Effector memory CD8-positive, alpha-beta T cell (primary cell): ENCODE measurements at regions not wholly inside any gene's neighbourhood (a gene's known extent, or its start where the extent isn't known, plus 50 kb on each side); places are given as distances from the start of the nearest gene placed in this dataset.

Experiments used
- ATAC-seq: fragments of 150-1000 bp; cut with Tn5 transposase; replicated peaks from 2 replicates; pipeline ENCODE4 v1.10.0; 2021; ENCODE audit warnings: mild to moderate bottlenecking, moderate library complexity
- DNase-seq, 3 experiments: peaks; one replicate each; pipeline ENCODE4 v3.0.0; 2021
- H3K27ac Mint-ChIP-seq, 2 donors: one replicate each; pipeline ENCODE4 v1.8.0; 2022; ENCODE audit warnings: mild to moderate bottlenecking in 2 of 2, mixed read lengths in 2 of 2, moderate library complexity in 2 of 2
- H3K27me3 Mint-ChIP-seq, 2 donors: one replicate each; pipeline ENCODE4 v1.8.0; 2022; ENCODE audit warnings: mixed read lengths in 2 of 2
- H3K36me3 Mint-ChIP-seq: one replicate; pipeline ENCODE4 v1.8.0; 2022; ENCODE audit warnings: mild to moderate bottlenecking, moderate library complexity, mixed read lengths; ENCODE audit not compliant: insufficient read depth
- H3K4me1 Mint-ChIP-seq, 2 donors: one replicate each; pipeline ENCODE4 v1.8.0; 2022; ENCODE audit warnings: low read depth in 2 of 2, mixed read lengths in 2 of 2
- H3K4me3 Mint-ChIP-seq, 2 donors: one replicate each; pipeline ENCODE4 v1.8.0; 2022; ENCODE audit warnings: mild to moderate bottlenecking in 2 of 2, mixed read lengths in 2 of 2, moderate library complexity in 2 of 2
- H3K9me3 Mint-ChIP-seq, 2 donors: one replicate each; pipeline ENCODE4 v1.8.0; 2022; ENCODE audit warnings: mixed read lengths in 2 of 2

DNA sequence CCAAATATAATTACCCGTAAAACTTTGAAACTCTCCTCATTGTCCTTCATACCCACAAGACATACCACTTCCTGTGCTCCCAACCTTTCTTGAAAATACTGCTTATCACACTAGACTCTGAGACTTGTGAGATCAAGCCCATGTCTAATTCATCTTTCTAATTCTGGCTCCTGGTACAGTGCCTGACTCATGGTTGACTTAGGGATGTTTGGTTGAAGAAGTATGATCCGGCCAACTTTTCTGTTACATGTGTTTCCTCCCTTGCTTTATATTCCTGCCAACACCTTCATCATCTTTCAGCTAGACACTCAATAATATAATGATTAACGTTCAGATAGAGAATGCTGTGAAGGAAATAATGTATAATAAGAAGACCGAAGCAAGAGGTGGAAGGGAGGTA is 58.2 kb downstream of the MEX3B start:
- Mint-ChIP-seq H3K27ac (no peak overlapping the region), H3K4me3 (no peak overlapping the region), H3K9me3 (peaks cover 0 to 7% of the 10 kb centered on the region in 2 donors), H3K36me3 (no peaks in the 10 kb centered on the region), H3K4me1 (no peaks in the 10 kb centered on the region), H3K27me3 (peaks cover 0 to 17% of the 10 kb centered on the region in 2 donors)
- ATAC-seq (no peak), DNase-seq (no peak)

DNA sequence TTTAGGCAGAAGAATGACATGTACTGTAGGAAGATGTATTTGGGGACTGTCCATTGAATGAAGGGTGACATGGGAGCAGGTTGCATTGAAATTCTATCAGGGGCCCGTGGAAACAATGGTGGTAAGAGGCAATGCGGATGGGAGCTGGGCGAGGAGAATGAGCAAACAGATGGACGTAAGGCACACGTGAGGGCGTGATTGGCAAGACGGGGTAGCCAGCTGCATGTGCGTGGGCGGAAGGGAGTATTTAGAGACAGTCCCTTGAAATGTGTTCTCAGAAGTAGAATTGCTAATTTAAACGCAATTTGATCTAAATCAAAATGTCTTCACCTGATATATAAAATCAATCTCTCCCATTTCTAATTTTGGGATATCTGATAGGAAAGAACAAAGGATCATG is 62.3 kb downstream of the MEX3B start:
- DNase-seq: no peak
- peaks cover 3 to 7% of the 10 kb centered on the region in 2 donors for H3K9me3 Mint-ChIP-seq
- no peak for ATAC-seq
- H3K36me3 Mint-ChIP-seq: no peaks in the 10 kb centered on the region
- no peaks in the 10 kb centered on the region for H3K4me1 Mint-ChIP-seq
- peaks cover 0 to 27% of the 10 kb centered on the region in 2 donors for H3K27me3 Mint-ChIP-seq
- no peak overlapping the region for H3K27ac Mint-ChIP-seq
- H3K4me3 Mint-ChIP-seq: no peak overlapping the region

DNA sequence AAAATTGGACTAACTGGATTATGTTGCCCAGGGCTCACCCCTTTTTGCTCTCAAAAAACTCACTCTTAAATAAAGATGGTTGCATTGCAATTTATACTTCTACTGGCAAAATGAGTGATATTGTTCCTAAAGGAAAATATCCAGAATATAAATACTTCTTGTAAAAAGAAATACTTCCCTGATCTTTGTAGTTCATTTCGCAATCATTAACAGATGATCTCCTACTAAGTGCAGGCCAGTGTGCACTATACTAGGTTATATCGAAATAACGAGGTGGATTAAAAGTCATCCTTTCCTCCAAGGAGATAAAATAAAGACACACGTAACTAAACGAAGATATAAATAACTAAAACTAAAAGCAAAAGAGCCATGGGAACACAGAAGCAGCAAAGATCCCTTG is 63.0 kb downstream of the MEX3B start:
- H3K36me3 Mint-ChIP-seq: no peaks in the 10 kb centered on the region
- peaks cover 6 to 7% of the 10 kb centered on the region in 2 donors for H3K9me3 Mint-ChIP-seq
- ATAC-seq: no peak
- H3K4me1 Mint-ChIP-seq: no peaks in the 10 kb centered on the region
- no peak overlapping the region for H3K4me3 Mint-ChIP-seq
- no peak for DNase-seq
- peaks cover 0 to 21% of the 10 kb centered on the region in 2 donors for H3K27me3 Mint-ChIP-seq
- no peak overlapping the region for H3K27ac Mint-ChIP-seq

DNA sequence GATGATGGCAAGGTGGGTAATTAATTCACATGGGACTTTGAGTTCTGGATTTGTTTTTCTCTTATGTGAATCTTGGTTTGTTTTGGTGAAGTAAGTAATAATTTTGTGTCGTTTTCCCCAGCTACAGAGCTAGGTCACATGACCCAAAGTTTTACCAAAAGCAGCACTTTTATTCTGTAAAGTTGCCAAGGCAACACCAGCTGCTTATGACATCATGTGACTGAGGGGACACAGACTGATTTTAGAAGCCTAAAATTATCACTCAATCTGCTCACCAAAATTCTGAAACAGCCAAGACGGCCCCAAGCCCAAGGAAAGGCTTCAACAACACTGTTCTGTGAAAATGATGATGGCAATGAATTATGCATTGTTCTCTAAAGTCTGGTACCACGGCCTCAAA is 63.9 kb downstream of the MEX3B start:
- Mint-ChIP-seq H3K36me3 (no peaks in the 10 kb centered on the region), H3K4me1 (no peaks in the 10 kb centered on the region), H3K27ac (no peak overlapping the region), H3K4me3 (no peak overlapping the region), H3K9me3 (peaks cover 6 to 7% of the 10 kb centered on the region in 2 donors), H3K27me3 (peaks cover 0 to 15% of the 10 kb centered on the region in 2 donors)
- DNase-seq: no peak
- no peak for ATAC-seq

DNA sequence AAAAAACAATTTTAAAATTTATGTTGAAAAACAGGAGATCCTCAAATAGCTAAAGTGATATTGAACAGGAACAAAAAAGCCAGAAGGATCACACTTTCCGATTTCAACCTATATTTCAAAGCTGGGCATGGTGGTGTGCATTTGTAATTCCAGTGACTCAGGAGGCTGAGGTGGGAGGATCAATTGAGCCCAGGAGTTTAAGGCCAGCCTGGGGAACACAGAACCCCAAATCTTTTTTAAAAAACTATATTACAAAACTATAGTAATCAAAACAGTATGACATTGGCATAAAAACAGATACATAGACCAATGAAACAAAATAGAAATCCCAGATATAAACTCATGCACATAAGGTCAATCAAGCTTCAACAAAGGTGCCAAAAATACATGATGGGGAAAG is 68.4 kb downstream of the MEX3B start:
- H3K9me3 Mint-ChIP-seq: peaks cover 7 to 8% of the 10 kb centered on the region in 2 donors
- peaks cover 0 to 9% of the 10 kb centered on the region in 2 donors for H3K27me3 Mint-ChIP-seq
- DNase-seq (no peak), ATAC-seq (no peak)
- H3K4me3 Mint-ChIP-seq: no peak overlapping the region
- H3K27ac Mint-ChIP-seq: no peak overlapping the region
- H3K36me3 Mint-ChIP-seq: no peaks in the 10 kb centered on the region
- peaks cover 0 to 8% of the 10 kb centered on the region in 2 donors for H3K4me1 Mint-ChIP-seq

DNA sequence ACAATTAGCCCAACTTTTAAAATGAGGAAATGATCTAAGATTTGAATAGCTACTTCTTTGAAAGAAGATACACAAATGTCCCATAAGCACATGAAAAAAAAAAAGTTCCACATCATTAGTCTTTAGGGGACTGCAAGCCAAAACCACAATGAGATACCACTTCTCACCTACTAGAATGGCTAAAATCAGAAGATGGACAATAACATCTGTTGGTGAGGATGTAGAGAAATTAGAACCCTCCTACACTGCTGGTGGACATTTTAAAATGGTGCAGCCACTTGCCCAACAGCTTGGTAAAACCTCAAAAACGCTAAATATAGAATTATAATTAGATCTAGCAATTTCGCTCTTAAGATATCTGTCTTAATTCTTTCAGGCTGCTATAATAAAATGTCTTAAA is 77.1 kb downstream of the MEX3B start:
- H3K9me3 Mint-ChIP-seq: no peaks in the 10 kb centered on the region
- DNase-seq (no peak), ATAC-seq (no peak)
- peaks cover 0 to 7% of the 10 kb centered on the region in 2 donors for H3K4me1 Mint-ChIP-seq
- no peaks in the 10 kb centered on the region for H3K27me3 Mint-ChIP-seq
- peaks cover 2% of the 10 kb centered on the region for H3K36me3 Mint-ChIP-seq
- no peak overlapping the region for H3K27ac Mint-ChIP-seq
- H3K4me3 Mint-ChIP-seq: no peak overlapping the region

DNA sequence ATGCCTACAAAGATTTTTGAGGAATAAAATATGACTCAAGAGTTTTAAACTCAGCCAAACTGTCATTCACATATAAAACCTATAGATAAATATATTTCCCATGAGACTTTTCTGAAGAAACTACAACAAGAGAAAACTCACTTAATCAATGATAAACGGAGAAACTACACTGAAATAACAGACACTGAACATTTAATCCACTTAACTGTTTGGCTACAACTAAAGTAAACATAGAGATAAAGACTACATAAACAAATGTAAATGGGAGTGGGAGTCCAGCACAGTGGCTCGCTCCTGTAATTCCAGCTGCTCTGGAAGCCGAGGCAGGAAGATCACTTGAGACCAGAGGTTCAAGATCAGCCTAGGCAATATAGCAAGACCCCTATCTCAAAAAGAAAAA is 79.2 kb downstream of the MEX3B start:
- H3K4me1 Mint-ChIP-seq: no peaks in the 10 kb centered on the region
- no peaks in the 10 kb centered on the region for H3K9me3 Mint-ChIP-seq
- no peak overlapping the region for H3K27ac Mint-ChIP-seq
- H3K4me3 Mint-ChIP-seq: no peak overlapping the region
- DNase-seq (no peak), ATAC-seq (no peak)
- H3K36me3 Mint-ChIP-seq: peaks cover 2% of the 10 kb centered on the region
- H3K27me3 Mint-ChIP-seq: peaks cover 0 to 9% of the 10 kb centered on the region in 2 donors

DNA sequence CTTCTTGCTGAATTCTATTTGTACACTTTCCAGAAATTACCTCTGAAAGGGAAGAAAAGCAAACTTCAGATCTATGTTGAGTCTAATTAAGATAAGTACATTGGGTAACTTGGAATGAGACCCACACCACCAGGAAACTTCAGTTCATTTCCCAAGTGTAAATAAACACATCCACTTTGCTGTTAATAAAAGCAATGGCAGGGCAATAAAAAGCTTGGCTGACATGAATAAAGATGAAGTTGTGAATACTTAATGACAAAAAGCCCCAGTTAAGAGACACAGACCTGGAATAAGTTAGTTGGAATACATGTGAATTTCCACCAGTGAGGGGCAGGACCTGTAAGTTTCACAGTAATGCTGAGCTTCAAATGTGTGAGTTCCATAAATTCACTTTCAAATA is 83.3 kb downstream of the MEX3B start:
- H3K36me3 Mint-ChIP-seq: peaks cover 2% of the 10 kb centered on the region
- DNase-seq: no peak
- ATAC-seq: no peak
- peaks cover 0 to 9% of the 10 kb centered on the region in 2 donors for H3K27me3 Mint-ChIP-seq
- H3K27ac Mint-ChIP-seq: no peak overlapping the region
- H3K4me3 Mint-ChIP-seq: no peak overlapping the region
- no peaks in the 10 kb centered on the region for H3K4me1 Mint-ChIP-seq
- H3K9me3 Mint-ChIP-seq: no peaks in the 10 kb centered on the region

DNA sequence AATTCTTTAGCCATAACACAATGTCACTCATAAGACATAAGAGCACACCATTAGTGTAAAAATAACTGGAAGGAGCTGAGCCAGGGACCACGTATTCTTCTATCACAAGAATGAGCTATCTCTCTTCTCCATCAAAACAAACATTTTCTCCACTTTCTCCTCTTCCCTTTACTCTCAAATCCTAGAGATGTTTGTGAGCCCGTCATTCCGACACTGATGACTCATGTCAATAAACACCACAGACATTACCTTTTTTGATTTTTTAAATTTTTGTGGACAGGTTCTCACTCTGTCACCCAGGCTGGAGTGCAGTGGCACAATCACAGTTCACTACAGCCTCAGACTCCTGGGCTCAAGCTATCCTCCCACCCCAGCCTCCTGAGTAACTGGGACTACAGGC is 86.6 kb downstream of the MEX3B start:
- Mint-ChIP-seq H3K27me3 (peaks cover 0 to 9% of the 10 kb centered on the region in 2 donors), H3K27ac (no peak overlapping the region), H3K9me3 (no peaks in the 10 kb centered on the region), H3K4me1 (no peaks in the 10 kb centered on the region), H3K36me3 (peaks cover under 1% of the 10 kb centered on the region), H3K4me3 (no peak overlapping the region)
- ATAC-seq: no peak
- no peak for DNase-seq

DNA sequence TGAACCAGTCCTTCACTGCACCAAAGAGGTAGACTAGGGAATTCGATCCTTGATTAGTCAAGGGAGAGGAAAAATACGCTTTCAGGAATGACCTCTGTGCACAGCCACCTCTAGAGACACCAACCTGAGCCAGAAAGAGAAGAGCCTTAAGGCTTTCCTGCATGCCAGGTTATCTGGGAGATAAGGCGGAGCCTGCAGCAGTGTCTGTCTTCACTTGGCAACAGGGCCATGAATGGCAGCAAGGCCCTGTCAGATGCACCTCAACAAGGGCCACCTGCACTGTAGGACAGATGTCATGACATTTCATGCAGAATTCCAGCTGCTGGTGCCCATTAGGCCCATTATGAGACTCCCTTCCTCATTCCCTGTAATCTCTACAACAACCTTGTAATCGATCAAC is 88.1 kb downstream of the MEX3B start:
- Mint-ChIP-seq H3K4me3 (no peak overlapping the region), H3K9me3 (no peaks in the 10 kb centered on the region), H3K4me1 (no peaks in the 10 kb centered on the region), H3K36me3 (no peaks in the 10 kb centered on the region), H3K27ac (no peak overlapping the region), H3K27me3 (peaks cover 7 to 11% of the 10 kb centered on the region in 2 donors)
- no peak for ATAC-seq
- no peak for DNase-seq

DNA sequence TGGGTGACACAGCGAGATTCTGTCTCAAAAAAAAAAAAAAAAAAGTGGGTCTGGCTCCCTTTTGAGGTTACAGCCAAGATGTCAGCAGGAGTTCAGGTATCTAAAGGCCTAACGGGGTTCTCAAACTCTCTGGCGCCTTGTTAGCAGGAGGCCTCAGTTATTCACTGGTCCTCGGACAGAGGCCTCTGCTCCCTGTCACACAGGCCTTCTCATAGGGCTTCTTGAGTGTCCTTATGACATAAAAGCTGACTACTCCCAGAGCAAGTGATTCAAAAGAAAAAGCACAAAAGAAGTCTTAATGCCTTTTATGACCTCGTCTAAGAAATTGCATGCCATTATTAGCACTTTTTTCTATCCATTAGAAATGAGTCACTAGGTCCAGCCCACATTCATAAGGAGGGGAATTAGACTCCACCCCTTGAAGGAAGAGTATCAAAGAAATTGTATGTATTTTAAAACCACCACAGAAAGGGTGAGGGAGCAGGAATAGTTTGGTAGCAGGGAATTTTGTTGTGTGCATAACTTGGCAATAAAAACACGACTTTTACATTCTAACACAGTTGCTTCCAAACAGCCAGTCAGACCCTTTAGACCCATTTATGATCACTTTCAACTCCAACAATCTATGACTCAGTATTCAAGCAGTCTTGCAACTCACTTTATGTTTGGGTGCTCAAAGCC is 90.3 kb downstream of the MEX3B start:
- Mint-ChIP-seq H3K36me3 (no peaks in the 10 kb centered on the region), H3K9me3 (no peaks in the 10 kb centered on the region), H3K4me3 (no peak overlapping the region), H3K4me1 (no peaks in the 10 kb centered on the region), H3K27ac (no peak overlapping the region), H3K27me3 (peaks cover 6 to 12% of the 10 kb centered on the region in 2 donors)
- ATAC-seq (no peak), DNase-seq (no peak)

DNA sequence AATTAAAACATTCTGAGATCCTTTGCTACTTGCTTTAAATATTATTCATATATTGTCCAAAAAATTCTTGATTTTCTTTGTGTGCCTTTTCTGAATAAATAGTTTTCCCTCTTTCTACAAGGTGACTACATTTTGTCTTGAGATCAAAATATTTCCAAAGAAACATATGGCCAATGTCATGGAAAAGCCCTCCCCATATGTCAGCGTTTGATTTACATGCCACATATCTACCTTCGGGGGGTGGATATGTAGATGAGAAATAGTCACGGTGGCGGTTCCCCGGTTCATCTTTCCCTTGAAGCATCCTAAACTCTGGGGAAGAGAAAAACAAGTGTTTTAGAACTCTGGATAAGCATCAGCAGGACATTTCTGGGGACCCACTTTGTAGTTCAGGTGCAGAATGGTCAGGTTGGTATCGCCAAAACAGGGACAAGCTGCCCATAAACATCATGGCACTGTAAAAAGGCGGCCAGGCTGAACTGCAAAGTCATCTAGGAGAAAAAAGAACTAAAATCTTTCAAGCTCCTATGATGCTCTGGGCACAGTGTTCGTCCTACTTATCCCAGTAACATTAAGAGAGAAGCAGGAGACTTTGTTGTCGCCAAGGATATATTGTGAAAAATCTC is 91.5 kb downstream of the MEX3B start:
- Mint-ChIP-seq H3K27ac (no peak overlapping the region), H3K9me3 (no peaks in the 10 kb centered on the region)
- DNase-seq: no peak

DNA sequence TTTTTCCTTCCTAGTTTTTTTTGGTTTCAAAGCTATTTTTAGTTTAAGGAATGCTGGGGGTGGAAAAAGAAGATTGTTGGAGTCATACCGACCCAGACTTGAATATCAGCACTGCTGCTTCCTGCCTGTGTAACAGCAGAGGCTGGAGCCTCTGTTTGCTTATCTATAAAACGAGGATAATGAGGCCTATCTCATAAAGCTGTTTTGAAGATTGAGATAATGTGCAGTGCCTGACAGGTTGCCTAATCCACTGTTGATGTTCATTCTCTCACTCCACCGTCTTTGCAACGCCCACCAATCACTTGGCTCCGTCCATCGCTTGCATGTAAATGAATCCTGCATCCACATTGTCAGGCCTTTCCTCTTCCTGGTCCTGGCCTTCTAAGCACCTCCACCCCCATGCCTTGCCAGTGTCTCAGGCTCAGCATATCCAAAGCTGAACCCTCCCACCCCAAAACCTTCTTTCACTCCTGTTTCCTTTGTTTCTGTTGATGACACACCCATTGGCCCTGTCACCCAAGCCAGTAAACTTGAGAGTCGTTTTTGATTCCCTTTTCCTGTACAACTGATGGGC is 94.9 kb downstream of the MEX3B start:
- Mint-ChIP-seq H3K27ac (no peak overlapping the region), H3K27me3 (peaks cover 6 to 18% of the 10 kb centered on the region in 2 donors), H3K4me3 (no peak overlapping the region), H3K9me3 (no peaks in the 10 kb centered on the region), H3K36me3 (no peaks in the 10 kb centered on the region), H3K4me1 (no peaks in the 10 kb centered on the region)
- DNase-seq: no peak
- no peak for ATAC-seq

More for the DNA sequence above, 91.5 kb downstream of the MEX3B start:
- Mint-ChIP-seq H3K4me1 (no peaks in the 10 kb centered on the region), H3K36me3 (no peaks in the 10 kb centered on the region), H3K4me3 (no peak overlapping the region), H3K27me3 (peaks cover 6 to 15% of the 10 kb centered on the region in 2 donors)
- no peak for ATAC-seq

DNA sequence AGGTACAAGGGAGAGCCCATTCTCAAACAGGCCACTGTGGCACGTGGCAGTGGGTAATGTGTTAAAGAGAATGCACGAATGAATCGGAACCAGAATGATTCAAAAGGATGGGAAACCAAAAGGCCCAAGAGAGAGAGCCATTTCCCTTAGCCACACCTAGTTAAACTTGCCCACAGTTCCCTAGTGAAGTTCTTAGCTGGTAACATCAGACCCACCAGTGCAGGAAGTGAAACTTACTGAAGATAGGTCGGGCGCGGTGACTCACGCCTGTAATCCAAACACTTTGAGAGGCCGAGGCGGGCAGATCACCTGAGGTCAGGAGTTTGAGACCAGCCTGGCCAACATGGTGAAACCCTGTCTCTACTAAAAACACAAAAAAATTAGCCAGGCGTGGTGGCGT is 97.1 kb downstream of the MEX3B start:
- Mint-ChIP-seq H3K4me3 (no peak overlapping the region), H3K9me3 (no peaks in the 10 kb centered on the region), H3K27ac (no peak overlapping the region), H3K27me3 (peaks cover 6 to 22% of the 10 kb centered on the region in 2 donors), H3K4me1 (no peaks in the 10 kb centered on the region), H3K36me3 (no peaks in the 10 kb centered on the region)
- ATAC-seq (no peak), DNase-seq (no peak)
